ENCODE measurements at regions not wholly inside any gene's neighbourhood (a gene's known extent, or its start where the extent isn't known, plus 50 kb on each side); places are given as distances from the start of the nearest gene placed in this dataset.

- TF ChIP-seq POLR2A (IDR thresholded peaks at IDR 0.05) = no peak
- no peak for TF ChIP-seq CTCF (IDR thresholded peaks at IDR 0.05)
Measured at GRCh38 chrX:25156832-25157231, 141.1 kb upstream of the ARX start.
